LNCaP clone FGC (cell line): ENCODE measurements at regions not wholly inside any gene's neighbourhood (a gene's known extent, or its start where the extent isn't known, plus 50 kb on each side); places are given as distances from the start of the nearest gene placed in this dataset.

Experiments used
- DNase-seq: peaks from one replicate; pipeline ENCODE4 v3.0.0-alpha.2; 2011; ENCODE audit warnings: low read depth
- H3K4me3 ChIP-seq: 2 replicates; pipeline ENCODE4 v1.5.1; 2011; ENCODE audit warnings: mild to moderate bottlenecking, low read depth, low read length, control low read depth
- TF ChIP-seq, protein P1 (sequence below): IDR thresholded peaks from 2 replicates; pipeline ENCODE4 v1.5.1; 2012; ENCODE audit warnings: mild to moderate bottlenecking; ENCODE audit not compliant: control insufficient read depth, insufficient read depth; ENCODE audit errors: extremely low read depth

DNA sequence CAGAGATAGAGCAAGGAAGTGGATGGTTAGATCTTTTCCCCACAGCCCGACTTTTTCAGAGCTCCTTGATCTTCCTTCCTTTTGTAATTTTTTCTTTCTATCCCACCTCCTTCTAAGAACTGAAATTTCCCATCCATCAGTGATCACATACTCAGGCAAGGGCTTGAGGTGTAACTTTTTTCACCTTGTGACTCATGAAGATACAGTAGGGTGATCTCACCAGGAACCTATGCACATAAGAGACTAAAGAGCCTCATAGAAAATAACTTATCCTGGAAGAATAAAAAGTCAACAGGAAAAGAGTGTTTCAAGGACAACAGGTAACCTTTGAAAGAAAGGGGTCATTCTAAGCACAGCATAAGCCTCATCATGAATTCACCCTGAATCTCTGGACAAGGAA is 131.2 kb upstream of the HCCS start:
- no peak for DNase-seq
- H3K4me3 ChIP-seq, result no peak overlapping the region
- TF ChIP-seq, protein P1, sequence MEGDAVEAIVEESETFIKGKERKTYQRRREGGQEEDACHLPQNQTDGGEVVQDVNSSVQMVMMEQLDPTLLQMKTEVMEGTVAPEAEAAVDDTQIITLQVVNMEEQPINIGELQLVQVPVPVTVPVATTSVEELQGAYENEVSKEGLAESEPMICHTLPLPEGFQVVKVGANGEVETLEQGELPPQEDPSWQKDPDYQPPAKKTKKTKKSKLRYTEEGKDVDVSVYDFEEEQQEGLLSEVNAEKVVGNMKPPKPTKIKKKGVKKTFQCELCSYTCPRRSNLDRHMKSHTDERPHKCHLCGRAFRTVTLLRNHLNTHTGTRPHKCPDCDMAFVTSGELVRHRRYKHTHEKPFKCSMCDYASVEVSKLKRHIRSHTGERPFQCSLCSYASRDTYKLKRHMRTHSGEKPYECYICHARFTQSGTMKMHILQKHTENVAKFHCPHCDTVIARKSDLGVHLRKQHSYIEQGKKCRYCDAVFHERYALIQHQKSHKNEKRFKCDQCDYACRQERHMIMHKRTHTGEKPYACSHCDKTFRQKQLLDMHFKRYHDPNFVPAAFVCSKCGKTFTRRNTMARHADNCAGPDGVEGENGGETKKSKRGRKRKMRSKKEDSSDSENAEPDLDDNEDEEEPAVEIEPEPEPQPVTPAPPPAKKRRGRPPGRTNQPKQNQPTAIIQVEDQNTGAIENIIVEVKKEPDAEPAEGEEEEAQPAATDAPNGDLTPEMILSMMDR, result no peak

DNA sequence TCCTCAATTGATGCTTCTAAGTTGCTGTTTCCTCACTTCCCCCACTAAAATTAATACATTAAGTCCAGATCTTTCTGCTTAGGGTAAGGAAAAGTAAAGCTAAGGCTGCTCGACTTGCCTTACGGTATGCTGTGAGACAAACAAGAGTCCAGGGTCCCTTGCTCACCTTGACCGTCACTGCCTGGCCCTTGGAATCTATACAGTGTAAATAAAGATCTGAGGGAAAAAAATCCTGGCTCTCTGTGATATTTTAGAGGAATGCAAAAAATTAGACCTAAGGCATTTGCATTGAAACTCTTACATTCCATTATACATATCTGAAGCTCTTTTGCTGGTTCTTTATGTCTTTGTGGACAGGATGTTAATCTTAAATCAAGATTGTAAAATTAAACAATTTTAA is 129.6 kb upstream of the HCCS start:
- H3K4me3 ChIP-seq, result no peak overlapping the region
- TF ChIP-seq, protein P1, result no peak
- DNase-seq, result no peak

DNA sequence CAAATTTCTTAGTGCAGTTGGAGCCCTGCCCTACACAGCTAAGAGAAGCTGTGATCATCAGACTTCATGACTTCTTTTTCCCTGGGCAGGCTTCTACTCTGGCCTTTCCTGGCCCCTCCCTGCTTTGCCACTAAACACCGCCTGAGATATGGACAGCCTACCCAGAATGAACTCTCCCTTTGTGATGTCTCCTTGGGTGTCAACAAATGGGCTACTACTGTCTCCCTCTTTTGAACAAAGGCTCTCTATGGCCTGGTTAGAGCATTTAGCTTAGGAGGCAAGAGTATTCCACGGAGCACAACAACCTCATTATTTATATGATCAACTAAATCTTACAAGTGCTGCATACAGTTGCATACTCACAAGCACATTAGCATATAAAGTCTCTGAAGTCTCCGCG is 127.6 kb upstream of the HCCS start:
- DNase-seq, result no peak

GRCh38 chrX:10984213-10984612 is 126.9 kb upstream of the HCCS start:
- no peak overlapping the region for H3K4me3 ChIP-seq
- TF ChIP-seq, protein P1, result no peak
- no peak for DNase-seq

More for the DNA sequence above, 127.6 kb upstream of the HCCS start:
- no peak overlapping the region for H3K4me3 ChIP-seq
- TF ChIP-seq, protein P1, result no peak

GRCh38 chrX:10986616-10987015 is 124.5 kb upstream of the HCCS start:
- TF ChIP-seq, protein P1, result no peak
- no peak for DNase-seq
- H3K4me3 ChIP-seq, result no peak overlapping the region

- no peak overlapping the region for H3K4me3 ChIP-seq
- TF ChIP-seq, protein P1, result no peak
- DNase-seq, result no peak
Measured at GRCh38 chrX:10988653-10989052, 122.5 kb upstream of the HCCS start.

GRCh38 chrX:10989386-10989785 is 121.7 kb upstream of the HCCS start:
- TF ChIP-seq, protein P1, result no peak
- H3K4me3 ChIP-seq, result no peak overlapping the region
- DNase-seq, result no peak
